ENCODE measurements at regions not wholly inside any gene's neighbourhood (a gene's known extent, or its start where the extent isn't known, plus 50 kb on each side); places are given as distances from the start of the nearest gene placed in this dataset.

- TF ChIP-seq POLR2A (IDR thresholded peaks at IDR 0.05) (no peak), CTCF (IDR thresholded peaks at IDR 0.05) (no peak)
These were observed 426.8 kb upstream of the CADM1 start for GRCh38 chr11:115930886-115931547.
